NOMO-1 treated with dmso at 0.1 percent for 144 hours (cell line): ENCODE measurements at regions not wholly inside any gene's neighbourhood (a gene's known extent, or its start where the extent isn't known, plus 50 kb on each side); places are given as distances from the start of the nearest gene placed in this dataset.

Source experiments
- DNase-seq: peaks from one replicate; lab custom pipeline; 2025; ENCODE audit not compliant: unreplicated experiment; lab: John Stamatoyannopoulos, UW

- no peak for DNase-seq
Observed at GRCh38 chr14:101131451-101131916, 228.0 kb upstream of the RTL1 start.

GRCh38 chr14:101132051-101132571, 228.6 kb upstream of the RTL1 start:
- no peak for DNase-seq

GRCh38 chr14:101132588-101132987, 229.1 kb upstream of the RTL1 start:
- no peak for DNase-seq

GRCh38 chr14:101133068-101133467, 229.5 kb upstream of the RTL1 start:
- DNase-seq = no peak

GRCh38 chr14:101134161-101134631, 230.7 kb upstream of the RTL1 start:
- DNase-seq = no peak

- no peak for DNase-seq
Observed at GRCh38 chr14:101134851-101135433, 231.4 kb upstream of the RTL1 start.

- no peak for DNase-seq
Observed at GRCh38 chr14:101135796-101136742, 232.5 kb upstream of the RTL1 start.

- no peak for DNase-seq
Observed at GRCh38 chr14:101137234-101137633, 233.7 kb upstream of the RTL1 start.

GRCh38 chr14:101147848-101148247, 244.3 kb upstream of the RTL1 start:
- DNase-seq = no peak

GRCh38 chr14:101150039-101150610, 246.6 kb upstream of the RTL1 start:
- no peak for DNase-seq

GRCh38 chr14:101151226-101151926, 247.9 kb upstream of the RTL1 start:
- DNase-seq = no peak

- no peak for DNase-seq
Observed at GRCh38 chr14:101151927-101152305, 248.4 kb upstream of the RTL1 start.

GRCh38 chr14:101152855-101153254, 249.3 kb upstream of the RTL1 start:
- no peak for DNase-seq

GRCh38 chr14:101153691-101154090, 250.2 kb upstream of the RTL1 start:
- DNase-seq = no peak

- no peak for DNase-seq
Observed at GRCh38 chr14:101155575-101155974, 252.1 kb upstream of the RTL1 start.

- no peak for DNase-seq
Observed at GRCh38 chr14:101167428-101167827, 263.9 kb upstream of the RTL1 start.

- no peak for DNase-seq
Observed at GRCh38 chr14:101169267-101169666, 265.7 kb upstream of the RTL1 start.

- DNase-seq = no peak
Observed at GRCh38 chr14:101171650-101172049, 268.1 kb upstream of the RTL1 start.

GRCh38 chr14:101173698-101174521, 270.4 kb upstream of the RTL1 start:
- DNase-seq = no peak

GRCh38 chr14:101174522-101174838, 271.0 kb upstream of the RTL1 start:
- DNase-seq = no peak
